ENCODE measurements at regions not wholly inside any gene's neighbourhood (a gene's known extent, or its start where the extent isn't known, plus 50 kb on each side); places are given as distances from the start of the nearest gene placed in this dataset.

- H3K4me3 ChIP-seq (ENCODE audit: low read length): no peak overlapping the region
- H3K9me3 ChIP-seq (replicated peaks; ENCODE audit: insufficient read depth, low read length): no peaks in the 10 kb centered on the region
- no peak overlapping the region for H3K9ac ChIP-seq (ENCODE audit: low read length)
- H3K4me1 ChIP-seq (ENCODE audit: low read length): no peaks in the 10 kb centered on the region
- DNase-seq: no peak
- no peak for TF ChIP-seq CTCF (IDR thresholded peaks at IDR 0.05; ENCODE audit: low read length)
- TF ChIP-seq EZH2phosphoT487 (IDR thresholded peaks at IDR 0.05; ENCODE audit: low read length): no peak
- TF ChIP-seq EZH2 (optimal IDR thresholded peaks at IDR 0.05; ENCODE audit: low read depth, low read length): no peak
- no peaks in the 10 kb centered on the region for H3K9me2 ChIP-seq (replicated peaks; ENCODE audit: insufficient read depth, low read length)
- no peaks in the 10 kb centered on the region for H3K27me3 ChIP-seq (replicated peaks; ENCODE audit: insufficient read depth, low read length)
- no peaks in the 10 kb centered on the region for H3F3A ChIP-seq (ENCODE audit: insufficient read depth, low read length)
- no peaks in the 10 kb centered on the region for H4K20me1 ChIP-seq (ENCODE audit: insufficient read depth, low read length)
- H2AFZ ChIP-seq (ENCODE audit: low read length): no peak overlapping the region
- no peaks in the 10 kb centered on the region for H3K36me3 ChIP-seq (replicated peaks; ENCODE audit: insufficient read depth, low read length)
- H3K4me2 ChIP-seq (ENCODE audit: low read depth, low read length): no peak overlapping the region
- no peak overlapping the region for H3K27ac ChIP-seq (ENCODE audit: low read length)
- no peaks in the 10 kb centered on the region for H3K79me2 ChIP-seq (ENCODE audit: low read length)
These were observed 274.8 kb upstream of the RUNX1 start for GRCh38 chr21:35323947-35324346.

- Histone ChIP-seq H3K4me1 (ENCODE audit: low read length) (no peaks in the 10 kb centered on the region), H4K20me1 (ENCODE audit: insufficient read depth, low read length) (no peaks in the 10 kb centered on the region), H3K4me2 (ENCODE audit: low read depth, low read length) (no peak overlapping the region), H3F3A (ENCODE audit: insufficient read depth, low read length) (no peaks in the 10 kb centered on the region), H3K27me3 (replicated peaks; ENCODE audit: insufficient read depth, low read length) (no peaks in the 10 kb centered on the region), H3K9me3 (replicated peaks; ENCODE audit: insufficient read depth, low read length) (no peaks in the 10 kb centered on the region), H3K9me2 (replicated peaks; ENCODE audit: insufficient read depth, low read length) (no peaks in the 10 kb centered on the region), H3K36me3 (replicated peaks; ENCODE audit: insufficient read depth, low read length) (no peaks in the 10 kb centered on the region), H3K79me2 (ENCODE audit: low read length) (no peaks in the 10 kb centered on the region), H3K27ac (ENCODE audit: low read length) (no peak overlapping the region), H3K4me3 (ENCODE audit: low read length) (no peak overlapping the region), H2AFZ (ENCODE audit: low read length) (no peak overlapping the region), H3K9ac (ENCODE audit: low read length) (no peak overlapping the region)
- no peak for TF ChIP-seq CTCF (IDR thresholded peaks at IDR 0.05; ENCODE audit: low read length)
- no peak for TF ChIP-seq EZH2phosphoT487 (IDR thresholded peaks at IDR 0.05; ENCODE audit: low read length)
- TF ChIP-seq EZH2 (optimal IDR thresholded peaks at IDR 0.05; ENCODE audit: low read depth, low read length): no peak
- DNase-seq: no peak
These were observed 272.5 kb upstream of the RUNX1 start for GRCh38 chr21:35321322-35322200.

GRCh38 chr21:35319684-35320283 lies 270.7 kb upstream of the RUNX1 start:
- no peaks in the 10 kb centered on the region for H3K36me3 ChIP-seq (replicated peaks; ENCODE audit: insufficient read depth, low read length)
- no peaks in the 10 kb centered on the region for H3K9me3 ChIP-seq (replicated peaks; ENCODE audit: insufficient read depth, low read length)
- no peaks in the 10 kb centered on the region for H3K4me1 ChIP-seq (ENCODE audit: low read length)
- H3K27ac ChIP-seq (ENCODE audit: low read length): no peak overlapping the region
- no peaks in the 10 kb centered on the region for H3K27me3 ChIP-seq (replicated peaks; ENCODE audit: insufficient read depth, low read length)
- H3K79me2 ChIP-seq (ENCODE audit: low read length): no peaks in the 10 kb centered on the region
- TF ChIP-seq EZH2phosphoT487 (IDR thresholded peaks at IDR 0.05; ENCODE audit: low read length) (no peak), CTCF (IDR thresholded peaks at IDR 0.05; ENCODE audit: low read length) (no peak), EZH2 (optimal IDR thresholded peaks at IDR 0.05; ENCODE audit: low read depth, low read length) (no peak)
- no peaks in the 10 kb centered on the region for H3F3A ChIP-seq (ENCODE audit: insufficient read depth, low read length)
- no peak overlapping the region for H3K4me3 ChIP-seq (ENCODE audit: low read length)
- H3K9me2 ChIP-seq (replicated peaks; ENCODE audit: insufficient read depth, low read length): no peaks in the 10 kb centered on the region
- DNase-seq: no peak
- H3K9ac ChIP-seq (ENCODE audit: low read length): no peak overlapping the region
- H3K4me2 ChIP-seq (ENCODE audit: low read depth, low read length): no peak overlapping the region
- no peaks in the 10 kb centered on the region for H4K20me1 ChIP-seq (ENCODE audit: insufficient read depth, low read length)
- no peak overlapping the region for H2AFZ ChIP-seq (ENCODE audit: low read length)
